ENCODE measurements at regions not wholly inside any gene's neighbourhood (a gene's known extent, or its start where the extent isn't known, plus 50 kb on each side); places are given as distances from the start of the nearest gene placed in this dataset.
A peak's percentile ranks its signal among the peaks of the same experiment; 100 is the strongest.
"Not testable (repeated sequence)": the region's sequence is repeated elsewhere in the genome, so short reads cannot be mapped to it uniquely, and the experiment has no call there.

- no peak for TF ChIP-seq CTCF (IDR thresholded peaks at IDR 0.05; ENCODE audit: control insufficient read depth, extremely low read depth, insufficient read depth)
- H3K4me3 ChIP-seq (ENCODE audit: low read depth, low read length), result no peak overlapping the region
- no peak for DNase-seq (ENCODE audit: low read depth)
These were observed 374.6 kb upstream of the GHITM start for GRCh38 chr10:83764666-83765065.

- DNase-seq (ENCODE audit: low read depth), result no peak
- TF ChIP-seq CTCF (IDR thresholded peaks at IDR 0.05; ENCODE audit: control insufficient read depth, extremely low read depth, insufficient read depth), result no peak
- no peak overlapping the region for H3K4me3 ChIP-seq (ENCODE audit: low read depth, low read length)
These were observed 373.6 kb upstream of the GHITM start for GRCh38 chr10:83765731-83766130.

- no peak overlapping the region for H3K4me3 ChIP-seq (ENCODE audit: low read depth, low read length)
- DNase-seq (ENCODE audit: low read depth), result no peak
- TF ChIP-seq CTCF (IDR thresholded peaks at IDR 0.05; ENCODE audit: control insufficient read depth, extremely low read depth, insufficient read depth), result no peak
These were observed 370.0 kb upstream of the GHITM start for GRCh38 chr10:83769281-83769820.

- H3K4me3 ChIP-seq (ENCODE audit: low read depth, low read length); DNase-seq (ENCODE audit: low read depth): not testable (repeated sequence)
These were observed 352.6 kb upstream of the GHITM start for GRCh38 chr10:83786701-83787100.

GRCh38 chr10:83801983-83802382 is 337.3 kb upstream of the GHITM start:
- DNase-seq (ENCODE audit: low read depth), result no peak
- TF ChIP-seq CTCF (IDR thresholded peaks at IDR 0.05; ENCODE audit: control insufficient read depth, extremely low read depth, insufficient read depth), result peak; percentile 23; the same call in 1 of the 2 replicates

GRCh38 chr10:83806717-83807116 is 332.6 kb upstream of the GHITM start:
- no peak for TF ChIP-seq CTCF (IDR thresholded peaks at IDR 0.05; ENCODE audit: control insufficient read depth, extremely low read depth, insufficient read depth)
- DNase-seq (ENCODE audit: low read depth), result no peak
- no peak overlapping the region for H3K4me3 ChIP-seq (ENCODE audit: low read depth, low read length)

More at GRCh38 chr10:83801983-83802382, 337.3 kb upstream of the GHITM start:
- H3K4me3 ChIP-seq (ENCODE audit: low read depth, low read length), result no peak overlapping the region

GRCh38 chr10:83809001-83809400 is 330.3 kb upstream of the GHITM start:
- H3K4me3 ChIP-seq (ENCODE audit: low read depth, low read length), result no peak overlapping the region
- no peak for TF ChIP-seq CTCF (IDR thresholded peaks at IDR 0.05; ENCODE audit: control insufficient read depth, extremely low read depth, insufficient read depth)
- peak; percentile 64 for DNase-seq (ENCODE audit: low read depth)
